Stimulated activated CD4-positive, alpha-beta T cell treated with anti-CD3 and anti-CD28 coated beads, TNF-alpha, amount 100 ng/mL, for 24 hours (primary cell): ENCODE measurements at regions not wholly inside any gene's neighbourhood (a gene's known extent, or its start where the extent isn't known, plus 50 kb on each side); places are given as distances from the start of the nearest gene placed in this dataset.
A peak's percentile ranks its signal among the peaks of the same experiment; 100 is the strongest.

Experiments
- DNase-seq, 3 experiments: peaks; one replicate each; pipeline ENCODE4 v3.0.0-alpha.2; 2020; ENCODE audit warnings: low read depth in 3 of 3

GRCh38 chr7:131106681-131107336 lies 220.9 kb upstream of the MKLN1 start:
- peak in 1 of 3 experiments; percentile 51 for DNase-seq

DNA sequence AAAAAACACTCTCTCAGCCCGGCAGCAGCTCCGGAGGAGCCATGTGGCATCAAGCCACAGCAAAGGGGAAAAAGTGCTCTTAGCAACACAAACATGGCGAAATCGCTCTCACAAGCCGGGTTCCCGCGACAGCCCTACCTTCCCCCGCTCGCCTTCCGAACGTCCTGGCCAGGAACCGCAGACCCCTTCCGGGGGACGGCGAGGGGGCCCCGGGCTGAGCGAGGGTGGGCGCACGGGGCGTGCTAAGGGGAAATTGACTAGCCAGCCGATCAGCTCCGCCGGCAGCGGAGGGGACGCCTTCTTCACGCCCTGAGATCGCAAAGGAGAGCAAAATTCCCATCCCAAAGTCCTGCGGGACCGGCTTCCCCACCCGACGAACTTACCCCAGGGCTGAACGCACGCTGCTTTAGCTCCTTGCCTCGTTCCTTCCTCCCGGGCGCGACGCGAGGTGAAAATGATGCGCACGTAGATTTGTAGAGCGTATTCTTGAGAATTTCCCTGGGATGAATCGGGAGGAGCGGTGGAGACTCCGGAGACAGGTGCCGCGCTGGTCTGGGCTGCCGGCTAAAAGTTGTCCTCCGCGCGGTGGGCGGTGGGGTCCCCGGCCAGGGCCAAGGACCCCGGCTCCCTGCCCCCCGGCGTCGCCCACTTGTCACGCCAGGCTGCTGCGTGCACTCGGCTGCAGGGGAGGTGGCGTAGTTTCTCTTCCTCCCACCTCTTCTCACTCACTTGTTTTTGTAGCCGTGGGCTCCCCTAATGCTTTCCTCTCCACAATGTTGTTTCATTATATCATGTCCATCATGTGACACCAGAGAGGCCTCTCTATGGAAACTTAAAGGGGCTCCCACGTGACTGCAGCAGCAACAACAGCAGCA lies 220.1 kb upstream of the MKLN1 start:
- DNase-seq, result peak; percentile 48 to 71 (median 56)

GRCh38 chr7:131108212-131108940 lies 219.3 kb upstream of the MKLN1 start:
- no peak for DNase-seq

DNA sequence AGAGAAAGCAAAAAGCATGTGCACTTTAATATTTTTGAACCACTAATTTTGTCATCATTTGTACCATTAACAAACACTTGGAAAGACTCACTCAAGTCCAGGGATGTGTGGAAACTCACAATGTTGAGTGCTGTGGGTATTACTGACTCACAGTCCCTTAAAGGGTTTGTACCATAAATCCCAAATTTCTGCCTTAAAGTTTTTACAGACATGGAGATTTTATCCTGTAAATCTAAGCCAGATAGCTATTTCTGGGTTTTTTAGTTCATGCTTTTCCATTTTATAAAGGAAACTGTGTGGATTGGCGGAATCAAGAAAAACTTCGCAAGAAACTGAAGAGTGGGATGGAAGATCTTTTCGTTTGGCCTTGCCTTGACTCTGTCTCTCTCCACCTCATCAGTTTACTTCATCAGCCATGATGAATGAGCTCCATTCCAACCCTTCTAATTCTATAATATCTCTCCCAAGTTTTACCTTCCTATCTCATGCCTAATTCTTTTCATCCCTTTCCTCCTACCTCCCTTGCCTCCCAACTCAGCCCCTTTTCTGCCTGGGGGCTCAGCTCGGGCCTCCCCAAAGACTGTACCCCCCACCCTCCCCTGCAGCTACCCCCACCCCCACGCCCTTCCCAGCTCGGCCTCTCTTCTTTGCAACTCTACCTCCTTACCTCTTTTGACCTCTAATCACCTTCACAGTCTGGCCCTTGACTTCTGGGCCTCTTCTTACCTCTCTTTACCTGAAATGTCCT lies 218.5 kb upstream of the MKLN1 start:
- no peak for DNase-seq

DNA sequence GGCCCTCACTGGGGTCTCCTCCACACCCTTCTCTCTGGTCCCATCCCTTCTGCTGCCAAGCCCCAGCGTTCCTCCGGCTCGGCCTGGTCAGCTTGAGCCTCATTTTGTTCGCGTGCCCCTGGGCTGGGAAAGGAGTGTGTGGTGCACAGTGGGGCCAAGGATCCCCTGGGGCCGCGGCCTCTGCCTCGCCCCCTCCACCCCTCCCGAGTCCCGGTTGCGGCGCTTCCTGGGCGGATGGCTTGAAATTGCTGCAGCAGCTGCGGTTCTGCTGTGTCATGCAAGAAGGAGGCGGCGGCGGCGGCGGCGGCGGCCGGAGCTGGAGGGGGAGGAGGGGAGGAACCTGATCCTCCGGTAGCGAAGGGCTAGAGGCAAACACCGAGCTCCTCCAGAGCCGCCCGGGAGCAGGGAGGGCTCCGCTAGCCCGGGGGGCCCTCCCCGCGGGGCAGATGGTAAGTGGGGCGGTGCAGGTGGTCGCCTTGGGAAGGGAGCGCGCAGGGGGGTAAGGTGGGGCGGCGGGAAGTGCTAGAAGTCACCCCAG lies 217.8 kb upstream of the MKLN1 start:
- DNase-seq, result peak in 2 of 3 experiments; percentile 58 to 69

GRCh38 chr7:131110297-131111080 lies 217.2 kb upstream of the MKLN1 start:
- no peak for DNase-seq

GRCh38 chr7:131111081-131111576 lies 216.5 kb upstream of the MKLN1 start:
- DNase-seq, result no peak

DNA sequence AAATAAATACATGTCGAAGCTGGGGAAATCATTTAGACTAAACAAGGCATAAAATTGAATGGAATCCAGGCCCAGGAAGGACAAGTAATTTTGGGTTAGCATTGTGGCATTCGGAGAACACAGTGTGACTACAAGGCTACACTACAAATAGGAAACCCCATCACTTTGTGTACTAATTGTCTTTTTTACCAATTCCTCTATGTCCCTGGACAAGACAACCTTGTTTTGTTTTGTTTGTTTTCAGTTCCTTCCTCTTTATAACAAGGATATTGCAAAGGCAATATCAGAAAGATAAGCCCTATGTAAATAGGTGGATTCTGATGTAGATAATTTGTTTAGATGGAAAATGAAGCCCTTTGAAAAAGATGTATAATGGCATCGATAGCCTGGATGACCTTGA lies 215.9 kb upstream of the MKLN1 start:
- no peak for DNase-seq

DNA sequence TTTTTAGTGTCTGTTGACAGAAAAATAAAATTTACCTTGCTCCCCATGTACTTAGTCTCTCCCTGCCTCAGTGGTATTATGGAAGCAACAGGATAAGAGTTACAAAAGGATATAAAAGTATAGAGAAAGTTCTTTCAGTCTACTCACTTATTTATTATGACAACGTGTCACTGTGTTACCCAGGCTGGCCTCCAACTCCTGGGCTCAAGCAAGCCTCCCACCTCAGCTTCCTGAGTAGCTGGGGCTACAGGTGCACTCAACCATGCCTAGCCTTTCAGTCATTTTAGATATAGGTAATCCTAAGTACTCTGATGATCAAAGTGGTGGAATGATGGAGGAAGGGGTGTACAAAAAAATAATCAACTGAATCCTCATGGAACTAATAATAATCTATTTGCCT lies 215.2 kb upstream of the MKLN1 start:
- no peak for DNase-seq

GRCh38 chr7:131115340-131115739 lies 212.3 kb upstream of the MKLN1 start:
- no peak for DNase-seq

GRCh38 chr7:131117439-131117838 lies 210.2 kb upstream of the MKLN1 start:
- DNase-seq, result no peak

GRCh38 chr7:131119381-131119780 lies 208.3 kb upstream of the MKLN1 start:
- DNase-seq, result no peak

DNA sequence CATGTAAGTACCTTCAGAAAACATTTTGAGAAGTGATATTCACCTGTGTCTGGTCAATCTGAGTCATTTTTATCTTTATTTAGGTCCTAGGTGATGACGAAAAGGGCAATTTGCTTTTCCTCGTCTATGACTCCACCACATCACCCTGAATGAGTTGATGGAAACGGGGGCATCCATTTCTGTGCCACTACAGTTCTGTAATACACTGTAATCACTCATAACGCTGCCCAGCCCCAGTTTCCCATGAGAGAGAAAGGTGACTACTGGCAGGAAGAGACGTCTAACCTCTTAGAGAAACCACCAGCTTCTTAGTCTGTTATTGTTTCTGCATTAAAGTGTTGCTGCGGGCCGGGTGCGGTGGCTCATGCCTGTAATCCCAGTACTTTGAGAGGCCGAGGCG lies 205.3 kb upstream of the MKLN1 start:
- DNase-seq, result no peak

DNA sequence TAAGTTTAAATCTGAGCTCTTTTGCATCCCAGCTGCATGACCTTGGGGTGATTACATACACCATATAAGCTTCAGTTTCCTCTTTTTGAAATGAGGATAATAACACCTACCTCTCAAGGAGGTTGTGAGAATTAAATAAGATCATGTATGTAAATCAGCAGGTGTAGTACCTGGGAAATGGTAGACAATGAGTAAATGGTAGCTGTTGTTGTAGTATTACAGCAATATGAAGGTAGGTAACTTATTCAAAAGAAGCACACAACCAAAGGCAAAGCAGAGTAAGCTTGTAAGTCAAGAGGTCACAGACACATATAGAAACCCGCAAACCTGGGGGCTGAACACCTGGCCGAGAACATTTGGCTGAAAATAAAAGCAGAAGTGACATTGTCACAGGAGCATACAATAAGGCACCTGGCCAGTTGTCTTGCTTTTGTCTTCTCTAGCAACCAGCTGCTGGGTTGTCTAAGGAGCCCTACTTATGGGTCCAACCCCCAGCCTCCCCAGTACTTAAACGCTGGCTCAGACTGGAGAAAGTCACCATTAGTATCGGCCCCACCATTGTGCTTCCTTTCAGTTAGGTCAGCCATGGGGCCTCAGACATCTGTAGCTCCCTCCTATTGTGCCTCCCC lies 203.6 kb upstream of the MKLN1 start:
- DNase-seq, result no peak

- DNase-seq, result no peak
Measured at GRCh38 chr7:131124867-131125266, 202.8 kb upstream of the MKLN1 start.

DNA sequence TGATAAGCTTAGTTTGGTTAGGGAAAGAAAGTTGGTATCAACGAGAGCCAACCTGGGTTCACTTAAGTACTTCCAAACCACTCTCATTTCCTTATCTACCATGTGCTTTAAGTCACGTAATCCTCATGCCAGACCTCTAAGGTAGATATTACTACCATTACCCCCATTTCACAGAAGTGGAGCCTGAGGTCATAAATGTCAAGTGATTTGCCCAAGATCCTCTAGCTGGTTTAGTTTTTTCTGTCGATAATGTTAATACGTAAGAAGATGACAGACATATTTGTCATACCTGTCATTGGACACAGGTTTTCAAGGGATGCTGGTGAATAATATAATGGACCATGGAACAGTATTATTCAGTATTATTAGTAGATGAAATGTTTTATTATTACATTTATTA lies 197.4 kb upstream of the MKLN1 start:
- no peak for DNase-seq

DNA sequence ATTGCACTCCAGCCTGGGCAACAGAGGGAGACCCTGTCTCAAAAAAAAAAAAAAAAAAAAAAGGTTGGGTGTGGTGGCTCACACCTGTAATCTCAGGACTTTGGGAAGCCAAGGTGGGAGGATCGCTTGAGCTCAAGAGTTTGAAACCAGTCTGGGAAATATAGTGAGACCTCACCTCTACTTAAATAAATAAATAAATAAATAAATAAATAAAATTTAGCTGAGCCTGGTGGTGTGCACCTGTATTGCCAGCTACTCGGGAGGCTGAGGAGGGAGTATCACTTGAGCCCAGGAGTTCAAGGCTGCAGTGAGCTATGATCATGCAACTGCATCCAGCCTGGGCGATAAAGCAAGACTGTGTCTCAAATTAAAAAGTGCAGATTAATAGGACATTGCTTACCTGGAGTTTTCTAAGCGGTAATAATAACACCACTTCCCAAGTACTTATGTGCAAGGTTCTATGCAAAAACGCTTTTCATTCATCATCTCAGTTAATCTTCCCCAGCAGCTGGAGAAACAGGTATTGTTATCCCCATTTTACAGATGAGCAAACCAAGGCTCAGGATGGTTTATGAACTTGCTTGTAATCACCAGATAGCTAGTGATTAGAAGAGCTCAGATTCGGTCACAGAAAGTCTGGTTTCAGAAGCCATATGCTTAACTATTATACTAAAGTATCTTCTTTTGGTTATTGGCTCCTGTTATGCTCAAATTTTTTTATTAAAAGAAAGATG lies 196.5 kb upstream of the MKLN1 start:
- DNase-seq, result no peak

DNA sequence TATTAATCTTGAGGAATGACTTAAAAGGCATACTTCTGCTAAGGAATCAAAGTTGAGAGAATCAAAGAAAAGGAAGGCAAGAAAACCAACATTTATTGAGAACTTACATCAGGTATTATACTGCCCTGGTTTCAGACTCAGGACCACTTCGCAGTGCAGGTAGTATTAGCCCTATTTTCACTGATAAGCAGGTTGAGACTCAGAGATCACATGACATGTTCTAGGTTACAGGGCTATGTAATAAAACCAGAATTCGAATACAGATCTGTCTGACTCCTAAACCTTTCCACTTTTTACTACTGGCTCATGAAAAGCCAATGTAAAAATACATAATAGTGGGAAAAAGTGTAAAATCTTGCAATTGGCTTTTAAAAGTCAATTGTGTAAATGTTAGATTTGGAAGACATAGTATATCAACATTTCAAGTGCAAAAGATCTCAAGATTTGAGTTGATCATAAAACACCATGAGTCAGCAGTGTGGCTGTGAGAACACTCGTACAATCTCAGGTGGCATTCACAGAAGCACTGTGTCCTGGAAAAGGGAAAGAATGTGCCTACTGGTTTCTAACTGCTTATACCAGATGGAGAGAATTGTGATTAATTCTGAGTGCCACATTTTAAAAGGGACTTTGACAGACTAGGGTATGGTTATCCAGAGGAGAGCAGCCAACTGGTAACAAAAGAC lies 195.8 kb upstream of the MKLN1 start:
- no peak for DNase-seq

- no peak for DNase-seq
Measured at GRCh38 chr7:131139462-131139861, 188.2 kb upstream of the MKLN1 start.
